GM19372 (cell line): ENCODE measurements at regions not wholly inside any gene's neighbourhood (a gene's known extent, or its start where the extent isn't known, plus 50 kb on each side); places are given as distances from the start of the nearest gene placed in this dataset.

Experiments
- ATAC-seq: cut with Tn5 transposase; IDR thresholded peaks from one replicate; pipeline ENCODE4 v1.9.1; 2021; ENCODE audit warnings: mild to moderate bottlenecking, low read depth, moderate library complexity; ENCODE audit not compliant: unreplicated experiment

DNA sequence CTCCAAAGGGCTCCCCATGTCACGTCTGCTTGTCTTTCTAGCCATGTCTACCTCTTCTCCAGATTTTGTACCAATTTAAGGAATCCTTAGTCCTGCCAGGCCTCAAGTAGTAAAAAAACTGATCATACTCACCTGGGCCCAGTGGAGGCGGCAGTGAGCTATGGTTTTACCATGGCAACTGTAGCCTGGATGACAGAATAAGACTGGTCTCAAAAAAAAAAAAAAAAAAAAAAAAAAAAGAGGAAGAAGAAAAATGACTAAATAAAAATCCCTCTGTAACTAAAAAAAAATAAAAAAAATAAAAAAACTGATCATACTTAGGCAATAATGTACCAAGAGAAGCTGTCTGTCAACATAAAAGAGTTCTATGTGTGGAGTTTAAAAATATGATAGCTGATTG, 221.6 kb downstream of the NR4A2 start:
- peak; percentile 99 for ATAC-seq

DNA sequence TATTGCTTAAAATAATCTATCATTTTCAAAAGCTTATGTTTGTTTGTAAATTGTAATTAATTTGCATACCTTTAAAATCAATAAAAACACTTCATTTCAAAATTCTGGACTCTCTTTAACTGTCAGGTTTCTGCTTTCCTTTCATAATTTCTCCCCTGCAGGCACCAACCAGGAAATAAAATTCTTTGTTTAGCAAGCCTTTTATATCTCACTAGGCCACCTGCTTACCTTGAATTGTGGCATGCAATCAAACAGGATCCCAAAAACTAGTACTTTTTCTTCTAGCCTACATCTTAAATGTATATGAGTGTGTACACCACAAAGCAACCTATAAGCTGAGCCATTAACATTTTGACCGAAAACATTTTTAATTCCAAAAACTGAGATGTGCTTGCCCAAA, 233.1 kb downstream of the NR4A2 start:
- ATAC-seq, result no peak

DNA sequence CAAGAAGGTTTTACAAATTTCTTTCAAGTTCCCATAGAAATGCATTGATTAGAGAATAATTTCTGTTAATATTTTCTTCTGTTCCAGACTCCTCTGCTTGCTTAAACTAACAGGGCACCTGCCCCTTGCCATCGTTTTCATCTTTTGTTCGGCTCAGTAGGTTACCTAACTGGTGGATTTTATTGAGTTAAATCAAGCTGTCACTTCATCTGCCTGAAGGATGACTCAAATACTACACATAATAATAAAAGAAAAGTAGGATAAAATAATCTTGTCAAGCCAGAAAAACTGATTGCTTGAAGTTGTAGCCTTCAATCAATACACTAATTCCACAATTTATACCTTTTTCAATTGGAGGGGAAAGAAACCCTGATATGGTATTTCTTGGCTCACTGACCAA, 234.0 kb downstream of the NR4A2 start:
- no peak for ATAC-seq

DNA sequence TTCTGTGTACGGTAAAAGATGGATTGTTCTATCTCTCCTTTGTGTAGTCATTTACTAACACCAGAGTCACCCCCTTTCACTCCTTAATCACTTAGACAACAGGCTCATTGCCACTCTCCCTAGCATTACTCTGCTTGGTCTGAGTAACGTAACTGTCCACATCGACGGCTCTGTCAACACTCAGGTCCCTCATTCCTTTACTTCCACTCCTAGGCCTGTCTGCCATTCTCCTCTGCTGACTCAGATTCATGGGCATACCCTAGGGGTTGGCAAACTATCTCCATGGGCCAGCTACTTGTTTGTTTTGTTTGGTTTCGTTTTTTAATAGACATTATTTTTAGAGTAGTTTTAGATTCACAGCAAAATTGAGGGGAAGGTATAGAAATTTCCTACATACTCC, 243.9 kb downstream of the NR4A2 start:
- no peak for ATAC-seq

DNA sequence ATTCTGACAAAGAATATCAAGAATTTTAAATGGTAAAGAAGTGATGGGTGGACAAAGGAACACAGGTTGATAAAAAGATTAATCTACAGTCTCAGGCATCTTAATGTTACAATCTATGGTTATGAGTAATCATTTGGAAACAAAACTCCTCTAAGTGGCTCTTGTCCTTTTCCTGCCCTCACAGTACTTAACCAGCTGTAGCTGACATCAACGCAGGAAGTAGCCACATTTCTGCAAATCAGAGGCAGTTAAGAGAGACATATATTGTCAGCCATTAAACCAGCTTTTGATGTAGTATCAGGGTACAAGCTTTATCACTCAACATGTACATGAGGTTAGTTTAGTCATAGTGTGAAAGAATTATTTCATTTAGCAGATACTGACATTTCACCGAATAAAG, 244.6 kb downstream of the NR4A2 start:
- no peak for ATAC-seq

DNA sequence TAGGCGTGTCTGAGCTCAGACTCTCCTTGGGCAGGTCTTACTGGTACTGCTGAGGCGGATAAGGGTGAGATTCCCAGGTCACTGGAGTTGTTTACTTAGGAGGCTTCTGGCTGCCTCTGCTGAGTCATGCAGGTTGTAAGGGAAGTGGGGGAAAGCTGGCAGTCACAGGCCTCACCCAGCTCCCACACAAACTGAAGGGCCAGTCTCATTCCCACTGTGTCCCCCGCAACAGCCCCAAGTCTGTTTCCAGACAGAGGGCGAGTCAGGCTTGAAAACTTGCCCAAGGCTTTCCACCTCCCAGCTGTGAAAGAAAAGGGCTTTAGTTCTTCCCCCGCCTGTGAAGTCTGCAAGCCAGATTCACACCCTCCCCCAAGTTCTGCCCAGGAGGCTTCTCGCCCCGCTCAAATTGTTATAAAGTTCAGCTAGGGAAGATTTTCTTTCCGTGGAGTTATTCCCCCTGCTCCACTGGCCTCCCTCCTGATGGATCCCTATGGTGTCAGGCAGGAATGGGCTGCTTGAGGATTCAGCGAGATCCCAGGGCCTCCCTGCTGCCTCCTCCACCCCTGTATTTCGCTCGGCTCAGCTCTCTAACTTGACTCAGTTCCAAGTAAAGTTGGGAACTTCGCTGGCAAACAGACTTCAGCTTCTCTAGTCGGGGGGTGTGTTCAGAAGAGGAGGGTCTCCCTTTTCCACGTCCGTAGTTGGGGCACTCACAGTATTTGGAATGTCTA, 248.6 kb downstream of the NR4A2 start:
- no peak for ATAC-seq

DNA sequence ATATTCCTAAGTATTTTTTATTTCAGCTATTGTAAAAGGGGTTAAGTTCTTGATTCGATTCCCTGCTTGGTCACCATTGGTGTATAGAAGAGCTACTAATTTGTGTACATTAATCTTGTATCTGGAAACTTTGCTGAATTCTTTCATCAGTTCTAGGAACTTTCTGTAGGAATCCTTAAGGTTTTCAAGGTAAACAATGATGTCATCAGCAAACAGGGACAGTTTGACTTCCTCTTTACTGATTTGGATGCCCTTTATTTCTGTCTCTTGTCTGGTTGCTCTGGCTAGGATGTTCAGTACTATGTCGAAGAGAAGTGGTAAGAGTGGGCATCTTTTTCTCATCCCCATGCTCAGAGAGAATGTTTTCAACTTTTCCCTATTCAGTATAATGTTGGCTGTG, 252.7 kb downstream of the NR4A2 start:
- no peak for ATAC-seq

DNA sequence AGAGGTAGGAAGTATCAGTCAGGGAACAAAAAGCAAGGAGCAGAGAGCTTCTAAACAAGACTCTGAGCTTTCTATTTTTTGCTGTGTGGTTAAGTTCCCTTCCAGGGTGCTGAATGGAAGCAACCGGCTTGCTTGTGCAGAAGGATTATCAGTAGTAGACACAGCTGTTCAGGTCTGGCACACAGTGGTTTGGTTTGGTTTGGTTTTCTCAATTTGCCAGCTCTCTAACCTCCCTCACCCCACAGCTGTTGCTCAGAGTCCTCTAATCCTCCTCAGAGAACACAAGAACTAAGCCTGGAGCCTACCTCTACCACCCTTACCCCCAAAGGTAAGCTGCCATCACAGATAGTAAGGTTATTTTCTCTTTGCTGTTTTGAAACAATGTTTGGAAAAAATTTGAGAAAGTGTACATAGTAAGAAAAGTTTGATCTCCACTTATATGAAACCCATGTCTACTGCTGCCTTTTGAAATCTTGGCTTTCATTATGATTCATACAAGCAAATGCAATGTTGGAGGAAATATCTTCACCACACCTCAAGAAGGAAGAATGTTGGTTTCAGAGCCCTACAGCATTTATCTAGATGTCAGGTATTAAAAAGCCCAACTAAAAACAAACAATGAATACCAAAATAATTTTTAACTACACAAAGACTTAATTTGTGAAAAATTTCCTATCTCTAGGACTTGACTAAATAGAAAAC, 255.3 kb downstream of the NR4A2 start:
- ATAC-seq, result no peak

DNA sequence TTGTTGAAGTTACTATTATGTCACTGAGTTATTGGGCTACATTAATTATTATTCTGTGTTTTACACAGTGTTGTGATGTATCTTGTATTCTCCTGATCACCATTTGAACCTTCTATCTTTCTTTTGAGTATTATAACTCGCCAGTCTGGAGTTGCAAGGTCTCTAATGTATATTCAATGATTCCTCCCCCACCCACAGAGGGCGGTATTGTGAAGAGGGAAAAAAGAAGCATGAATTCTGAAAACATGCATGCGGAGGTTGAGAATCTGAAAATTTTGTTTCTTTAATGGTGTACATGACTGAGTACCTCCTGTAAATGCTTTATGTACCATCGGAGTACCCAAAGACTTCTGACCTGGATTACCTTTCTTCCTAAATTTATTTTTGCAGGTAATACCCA, 266.6 kb downstream of the NR4A2 start:
- ATAC-seq, result no peak

DNA sequence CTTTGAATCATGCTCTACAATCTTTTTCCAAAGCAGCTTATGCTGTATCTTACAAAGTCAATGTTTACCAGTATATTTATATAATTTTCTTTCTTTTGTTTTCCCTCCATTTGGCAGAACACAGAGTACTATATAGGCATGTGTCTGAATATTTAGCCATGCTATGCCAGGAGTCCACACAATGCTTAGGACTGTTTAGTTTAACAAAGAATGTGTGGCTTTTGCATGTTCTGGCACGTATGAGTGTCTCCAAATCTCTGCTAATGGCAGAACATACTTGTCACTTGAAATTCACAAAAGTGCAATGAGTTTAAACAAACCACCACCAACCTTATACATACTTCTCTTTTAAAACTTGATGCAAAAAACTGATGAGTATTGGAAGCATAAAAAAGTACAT, 268.0 kb downstream of the NR4A2 start:
- ATAC-seq, result no peak

DNA sequence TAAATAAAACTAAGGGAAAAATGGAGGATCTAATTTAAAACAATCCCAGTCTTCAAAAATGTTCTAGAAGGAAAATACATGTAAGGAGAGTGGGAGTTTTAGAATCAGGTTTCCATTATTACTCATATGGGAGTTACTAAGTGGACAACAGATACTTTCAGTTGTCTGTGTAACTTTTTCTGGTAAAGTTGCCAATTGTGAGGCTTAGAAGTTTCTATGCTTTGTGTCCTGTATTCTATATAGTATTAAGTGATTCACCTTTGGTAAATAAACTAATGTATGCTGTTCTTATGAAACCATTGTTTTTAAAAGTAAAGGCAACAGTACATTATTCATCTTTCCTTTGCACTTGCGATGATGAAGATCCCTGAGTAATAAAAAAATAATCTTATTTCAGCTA, 274.9 kb downstream of the NR4A2 start:
- ATAC-seq, result no peak

DNA sequence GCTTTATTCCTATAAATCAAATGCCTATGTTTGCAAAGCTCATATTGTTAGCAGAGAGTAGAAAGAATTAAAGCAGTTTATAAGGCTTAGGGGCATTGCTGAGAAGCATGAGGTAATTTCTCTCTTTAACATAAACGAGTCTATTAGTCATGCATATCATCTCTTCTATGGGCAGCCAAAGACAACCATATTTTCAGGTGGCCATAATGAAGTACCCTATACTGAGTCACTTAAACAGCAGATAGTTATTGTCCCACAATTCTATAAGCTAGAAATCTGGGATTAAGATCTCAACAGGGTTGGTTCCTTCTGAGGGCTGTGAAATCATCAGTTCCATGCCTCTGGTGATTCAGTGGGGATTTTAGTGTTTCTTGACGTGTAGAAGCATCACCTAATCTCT, 277.5 kb downstream of the NR4A2 start:
- no peak for ATAC-seq

DNA sequence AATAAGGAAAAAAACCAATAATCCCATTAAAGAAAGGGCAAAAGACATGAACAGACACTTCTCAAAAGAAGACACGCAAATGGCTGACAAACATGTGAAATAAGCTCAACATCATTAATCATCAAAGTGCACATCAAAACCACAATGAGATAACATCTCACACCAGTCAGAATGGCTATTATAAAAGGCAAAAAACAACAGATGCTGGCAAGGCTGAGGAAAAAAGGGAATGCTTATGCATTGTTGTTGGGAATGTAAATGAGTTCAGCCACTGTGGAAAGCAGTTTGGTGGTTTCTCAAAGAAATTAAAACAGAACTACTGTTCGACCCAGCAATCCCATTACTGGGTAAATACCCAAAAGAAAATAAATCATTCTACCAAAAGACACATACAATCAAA, 285.6 kb downstream of the NR4A2 start:
- no peak for ATAC-seq

DNA sequence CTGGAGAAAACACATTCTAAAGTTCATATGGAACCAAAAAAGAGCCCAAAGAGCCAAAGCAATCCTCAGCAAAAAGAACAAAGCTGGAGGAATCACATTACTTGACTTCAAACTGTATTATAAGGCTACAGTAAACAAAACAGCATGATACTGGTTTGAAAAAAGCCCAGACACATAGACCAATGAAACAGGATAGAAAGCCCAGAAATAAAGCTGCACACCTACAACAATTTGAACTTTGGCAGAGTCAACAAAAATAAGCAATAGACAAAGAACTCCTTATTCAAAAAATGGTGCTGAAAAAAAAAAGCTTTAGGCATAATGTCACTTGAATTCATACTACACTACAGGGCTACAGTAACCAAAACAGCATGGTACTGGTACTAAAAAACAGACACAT, 289.6 kb downstream of the NR4A2 start:
- no peak for ATAC-seq

DNA sequence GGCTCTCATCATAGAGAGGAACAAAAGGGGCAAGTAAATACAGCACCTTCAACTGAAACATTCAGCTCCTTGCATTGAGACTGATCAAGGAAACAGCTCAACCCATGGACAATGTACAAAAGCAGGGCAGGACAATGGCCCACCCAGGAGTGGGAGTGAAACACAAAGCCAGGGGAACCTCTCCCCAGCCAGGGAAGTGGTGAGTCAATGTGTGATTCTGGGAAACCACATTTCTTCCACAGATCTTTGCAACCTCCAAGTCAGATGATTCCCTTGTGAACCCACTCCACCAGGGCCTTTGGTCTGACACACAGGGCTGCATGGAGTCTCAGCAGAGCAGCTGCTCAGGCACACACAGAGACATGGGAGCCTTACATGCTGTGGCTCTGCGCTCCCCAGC, 294.5 kb downstream of the NR4A2 start:
- ATAC-seq, result no peak

DNA sequence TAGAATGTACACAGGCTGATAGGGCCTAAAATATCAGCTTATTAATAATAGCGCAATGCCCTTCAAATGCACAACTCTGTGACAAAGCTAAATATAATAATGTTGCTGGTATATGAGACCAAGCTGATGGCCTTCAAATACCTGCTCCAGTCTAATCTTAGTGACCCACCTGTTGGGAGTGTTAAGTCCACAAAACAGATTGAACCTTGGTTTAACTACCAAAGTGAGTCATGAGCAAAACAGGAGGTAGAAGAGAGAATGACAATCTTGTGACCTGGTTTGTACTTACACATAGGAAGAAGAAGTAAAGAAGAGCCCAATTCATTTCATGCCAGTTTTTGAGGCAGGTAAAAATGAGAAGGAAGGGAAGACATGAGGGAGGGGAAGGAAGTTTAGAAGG, 295.0 kb downstream of the NR4A2 start:
- ATAC-seq, result no peak

DNA sequence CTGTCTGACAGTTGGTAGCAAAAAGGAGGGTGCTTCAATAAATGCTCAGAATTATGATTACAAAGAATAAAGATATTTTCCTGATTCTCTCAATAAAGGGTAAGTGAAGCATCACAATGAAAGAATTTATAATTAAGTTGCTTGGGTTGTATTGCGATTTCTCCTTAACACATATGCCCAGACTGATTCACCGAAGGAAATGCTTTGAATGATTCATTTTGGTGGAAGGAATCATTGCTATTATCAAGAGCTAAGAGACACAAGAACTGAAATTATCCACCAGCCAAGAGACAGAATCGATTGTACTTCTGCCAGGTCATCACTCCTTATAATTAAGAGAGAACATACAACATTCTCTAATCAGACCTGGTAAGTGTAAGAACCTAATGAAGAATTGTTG, 301.4 kb downstream of the NR4A2 start:
- no peak for ATAC-seq

DNA sequence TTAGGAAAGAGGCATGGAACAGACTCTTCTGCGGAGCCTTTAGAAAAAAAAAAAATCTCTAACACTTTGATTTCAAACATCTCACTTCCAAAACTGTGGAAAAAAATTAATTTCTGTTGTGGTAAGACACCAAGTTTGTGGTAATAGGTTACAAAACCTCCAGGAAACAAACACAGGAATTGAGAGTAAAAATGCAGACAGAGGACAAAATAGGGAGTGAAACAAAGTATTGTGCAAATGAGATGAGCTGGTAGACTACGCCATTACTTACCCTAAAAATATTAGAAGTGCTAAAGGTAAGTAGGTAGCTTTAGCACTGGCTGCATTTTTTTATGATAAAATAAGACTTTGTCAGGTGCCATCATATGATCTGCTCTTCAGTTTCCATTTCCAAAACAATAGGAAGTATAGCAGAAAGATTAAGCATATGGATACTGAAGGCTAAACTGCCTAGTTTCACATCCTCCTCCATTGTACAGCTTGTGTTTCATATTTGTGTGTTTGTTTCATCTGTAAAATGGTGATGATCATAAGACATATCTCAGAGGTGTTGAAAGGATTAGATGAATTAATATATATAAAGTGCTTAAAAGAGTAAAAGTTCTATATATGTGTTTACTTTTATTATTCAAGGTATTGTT, 309.2 kb downstream of the NR4A2 start:
- no peak for ATAC-seq

DNA sequence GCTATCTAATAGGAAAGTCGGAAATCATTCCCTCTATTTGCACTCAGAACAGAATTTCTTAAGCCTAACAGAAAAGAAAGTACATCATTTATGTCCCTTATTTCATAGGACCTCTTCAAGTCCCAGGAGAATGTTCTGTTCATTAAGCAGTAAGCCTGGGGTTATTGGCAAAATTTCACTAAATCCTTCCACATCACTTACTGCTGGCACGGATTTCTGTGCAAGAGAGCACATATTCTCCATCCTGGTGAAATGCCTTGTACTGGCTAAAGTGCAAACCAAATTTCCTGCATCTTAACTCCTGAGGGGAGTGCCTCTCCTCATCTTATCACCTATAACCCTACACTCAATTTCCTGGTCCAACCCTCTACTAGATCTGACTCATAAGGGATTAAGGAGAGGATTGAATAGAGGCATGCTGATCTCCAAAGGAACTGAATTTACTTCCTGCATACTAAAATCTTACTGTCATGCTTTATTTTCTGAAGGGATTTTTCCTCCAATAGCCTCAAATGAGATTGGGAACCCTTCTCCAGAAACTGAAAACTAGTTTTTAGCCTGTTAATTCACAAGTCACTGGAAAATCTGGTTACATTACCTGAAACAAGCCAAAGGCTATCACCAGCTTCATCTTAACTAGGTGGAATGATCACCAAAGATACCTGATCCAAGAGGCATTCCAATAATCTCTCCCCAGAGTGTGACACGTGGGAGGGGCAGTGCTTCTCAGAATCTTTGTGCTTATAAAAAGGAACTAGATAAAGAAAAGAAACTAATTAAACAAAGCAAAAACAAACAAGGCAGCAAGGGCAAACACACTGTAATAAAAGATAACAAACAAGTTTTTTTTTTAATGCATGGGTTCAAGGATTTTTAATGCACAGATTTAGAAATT, 311.1 kb downstream of the NR4A2 start:
- ATAC-seq, result no peak

DNA sequence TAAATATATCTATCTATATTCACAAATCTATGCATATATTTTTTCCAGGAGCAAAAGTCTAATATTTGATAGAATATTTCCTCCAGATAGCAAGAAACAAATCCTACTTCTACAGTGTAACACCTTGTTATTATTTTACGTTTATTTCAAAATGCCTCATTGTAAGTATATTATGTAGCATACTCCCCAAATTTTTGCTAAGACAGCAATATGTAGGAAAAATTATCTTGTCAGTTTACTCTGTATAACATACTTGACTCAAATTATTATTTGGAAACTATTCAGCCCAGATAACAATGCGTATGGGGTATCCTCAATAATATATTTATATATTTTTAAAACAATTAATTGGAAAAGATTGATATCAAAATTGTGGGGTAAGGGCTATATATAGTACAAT, 313.2 kb downstream of the NR4A2 start:
- ATAC-seq, result no peak

DNA sequence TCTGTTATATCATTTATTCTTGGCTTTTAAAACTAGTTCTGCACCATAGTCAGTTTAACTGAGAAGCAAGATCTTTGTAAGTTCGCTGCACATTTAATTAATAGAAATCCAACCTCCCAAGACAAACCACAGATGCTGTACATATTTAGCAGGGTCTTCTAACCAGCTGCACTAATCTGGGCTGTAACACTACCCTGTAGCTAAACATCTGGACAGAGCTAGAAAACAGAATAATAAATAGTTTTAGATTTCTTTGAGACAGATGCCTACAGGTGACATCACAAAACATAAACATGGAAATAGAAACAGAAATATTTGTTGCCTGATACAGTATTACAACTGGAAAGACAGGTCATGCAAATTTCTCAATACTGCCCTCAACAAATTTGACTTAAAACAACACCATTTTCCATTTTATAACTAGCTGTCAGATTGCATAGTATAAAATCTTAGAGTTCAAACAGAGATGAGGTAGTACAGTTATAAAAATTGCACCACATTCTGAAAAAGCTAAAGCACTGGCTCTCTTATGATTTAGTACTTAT, 315.1 kb downstream of the NR4A2 start:
- ATAC-seq, result no peak
